NK-92 (cell line): ENCODE measurements at regions not wholly inside any gene's neighbourhood (a gene's known extent, or its start where the extent isn't known, plus 50 kb on each side); places are given as distances from the start of the nearest gene placed in this dataset.

Source experiments
- DNase-seq: peaks from one replicate; lab custom pipeline; 2025; ENCODE audit not compliant: unreplicated experiment; lab: John Stamatoyannopoulos, UW

GRCh38 chr13:44092078-44092970 lies 212.6 kb downstream of the LACC1 start:
- DNase-seq: no peak

- no peak for DNase-seq
Measured at GRCh38 chr13:44093607-44094564, 214.2 kb downstream of the LACC1 start.

- DNase-seq: no peak
Measured at GRCh38 chr13:44096901-44097300, 217.2 kb downstream of the LACC1 start.

- DNase-seq: no peak
Measured at GRCh38 chr13:44098559-44098958, 218.9 kb downstream of the LACC1 start.

GRCh38 chr13:44101347-44102083 lies 221.8 kb downstream of the LACC1 start:
- no peak for DNase-seq

- DNase-seq: no peak
Measured at GRCh38 chr13:44103429-44104196, 223.9 kb downstream of the LACC1 start.

GRCh38 chr13:44104197-44104490 lies 224.4 kb downstream of the LACC1 start:
- no peak for DNase-seq

- no peak for DNase-seq
Measured at GRCh38 chr13:44104969-44105368, 225.3 kb downstream of the LACC1 start.

GRCh38 chr13:44106266-44107152 lies 226.8 kb downstream of the LACC1 start:
- no peak for DNase-seq

GRCh38 chr13:44107357-44108121 lies 227.8 kb downstream of the LACC1 start:
- no peak for DNase-seq

- DNase-seq: no peak
Measured at GRCh38 chr13:44108331-44108858, 228.7 kb downstream of the LACC1 start.

GRCh38 chr13:44110091-44110621 lies 230.5 kb downstream of the LACC1 start:
- no peak for DNase-seq

- DNase-seq: no peak
Measured at GRCh38 chr13:44111701-44112100, 232.0 kb downstream of the LACC1 start.

GRCh38 chr13:44112700-44113329 lies 233.1 kb downstream of the LACC1 start:
- DNase-seq: no peak

- DNase-seq: no peak
Measured at GRCh38 chr13:44116562-44117332, 237.0 kb downstream of the LACC1 start.

- DNase-seq: no peak
Measured at GRCh38 chr13:44117351-44117750, 237.6 kb downstream of the LACC1 start.

- no peak for DNase-seq
Measured at GRCh38 chr13:44117816-44118215, 238.1 kb downstream of the LACC1 start.
